C4-2B (cell line): ENCODE measurements at regions not wholly inside any gene's neighbourhood (a gene's known extent, or its start where the extent isn't known, plus 50 kb on each side); places are given as distances from the start of the nearest gene placed in this dataset.

Experiments
- H3K27ac ChIP-seq: fragments of 450-650 bp; 2 replicates; pipeline ENCODE4 v1.5.1; 2017
- ZFX ChIP-seq: fragments of 450-650 bp; IDR thresholded peaks from 2 replicates; pipeline ENCODE4 v1.6.1; 2017
- TF ChIP-seq, protein P1 (sequence below): fragments of 450-650 bp; conservative IDR thresholded peaks from 2 replicates; pipeline ENCODE4 v1.5.1; 2017; ENCODE audit warnings: mild to moderate bottlenecking

DNA sequence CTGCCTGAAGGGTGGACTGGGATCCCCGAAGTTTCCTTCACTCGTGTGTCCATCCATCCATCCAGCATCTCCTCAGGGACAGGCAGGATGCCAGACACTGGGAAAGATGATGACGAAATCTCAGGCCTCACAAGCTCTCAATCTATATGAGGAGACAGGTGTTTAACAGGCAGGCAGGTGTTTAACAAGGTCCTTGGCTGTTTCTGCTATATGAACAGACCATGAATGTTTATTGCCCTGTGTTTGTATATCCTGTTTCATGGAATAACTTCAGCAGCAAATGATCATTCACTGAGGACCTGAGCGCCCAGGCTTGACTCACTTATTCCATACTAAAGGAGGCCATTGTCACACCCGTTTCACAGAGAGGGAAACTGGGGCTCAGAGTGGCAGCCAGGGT lies 685.8 kb upstream of the HS6ST1 start:
- no peak for TF ChIP-seq ZFX
- TF ChIP-seq, protein P1, sequence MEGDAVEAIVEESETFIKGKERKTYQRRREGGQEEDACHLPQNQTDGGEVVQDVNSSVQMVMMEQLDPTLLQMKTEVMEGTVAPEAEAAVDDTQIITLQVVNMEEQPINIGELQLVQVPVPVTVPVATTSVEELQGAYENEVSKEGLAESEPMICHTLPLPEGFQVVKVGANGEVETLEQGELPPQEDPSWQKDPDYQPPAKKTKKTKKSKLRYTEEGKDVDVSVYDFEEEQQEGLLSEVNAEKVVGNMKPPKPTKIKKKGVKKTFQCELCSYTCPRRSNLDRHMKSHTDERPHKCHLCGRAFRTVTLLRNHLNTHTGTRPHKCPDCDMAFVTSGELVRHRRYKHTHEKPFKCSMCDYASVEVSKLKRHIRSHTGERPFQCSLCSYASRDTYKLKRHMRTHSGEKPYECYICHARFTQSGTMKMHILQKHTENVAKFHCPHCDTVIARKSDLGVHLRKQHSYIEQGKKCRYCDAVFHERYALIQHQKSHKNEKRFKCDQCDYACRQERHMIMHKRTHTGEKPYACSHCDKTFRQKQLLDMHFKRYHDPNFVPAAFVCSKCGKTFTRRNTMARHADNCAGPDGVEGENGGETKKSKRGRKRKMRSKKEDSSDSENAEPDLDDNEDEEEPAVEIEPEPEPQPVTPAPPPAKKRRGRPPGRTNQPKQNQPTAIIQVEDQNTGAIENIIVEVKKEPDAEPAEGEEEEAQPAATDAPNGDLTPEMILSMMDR, result no peak
- no peak overlapping the region for H3K27ac ChIP-seq

DNA sequence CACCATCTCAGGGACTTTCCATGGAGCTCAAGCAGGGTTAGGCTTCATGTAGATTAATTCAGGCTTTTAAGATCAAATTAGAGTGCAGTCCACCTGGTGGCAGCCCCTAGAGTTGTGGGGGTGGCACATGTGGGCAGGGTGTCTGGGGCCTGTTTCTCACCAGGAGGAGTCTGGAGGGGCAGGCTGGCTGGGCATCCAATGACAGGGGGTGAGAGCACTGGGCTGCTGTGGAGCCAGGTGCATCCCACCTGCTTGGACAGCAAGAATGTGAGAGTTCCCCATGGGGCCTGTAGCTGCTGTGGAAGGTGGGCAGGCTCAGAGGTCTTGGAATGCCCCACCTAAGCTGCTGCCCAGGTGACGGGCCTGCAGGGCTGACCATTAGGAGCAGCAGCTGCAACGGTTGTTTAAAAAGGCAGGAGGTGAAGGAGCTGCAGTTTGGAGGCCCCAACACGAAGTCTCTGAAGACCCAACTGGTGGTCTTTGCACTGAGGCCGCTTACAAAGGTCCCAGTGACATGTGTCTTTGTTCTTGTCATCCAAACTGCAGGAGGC lies 686.3 kb upstream of the HS6ST1 start:
- TF ChIP-seq, protein P1, result no peak
- no peak for TF ChIP-seq ZFX
- no peak overlapping the region for H3K27ac ChIP-seq

DNA sequence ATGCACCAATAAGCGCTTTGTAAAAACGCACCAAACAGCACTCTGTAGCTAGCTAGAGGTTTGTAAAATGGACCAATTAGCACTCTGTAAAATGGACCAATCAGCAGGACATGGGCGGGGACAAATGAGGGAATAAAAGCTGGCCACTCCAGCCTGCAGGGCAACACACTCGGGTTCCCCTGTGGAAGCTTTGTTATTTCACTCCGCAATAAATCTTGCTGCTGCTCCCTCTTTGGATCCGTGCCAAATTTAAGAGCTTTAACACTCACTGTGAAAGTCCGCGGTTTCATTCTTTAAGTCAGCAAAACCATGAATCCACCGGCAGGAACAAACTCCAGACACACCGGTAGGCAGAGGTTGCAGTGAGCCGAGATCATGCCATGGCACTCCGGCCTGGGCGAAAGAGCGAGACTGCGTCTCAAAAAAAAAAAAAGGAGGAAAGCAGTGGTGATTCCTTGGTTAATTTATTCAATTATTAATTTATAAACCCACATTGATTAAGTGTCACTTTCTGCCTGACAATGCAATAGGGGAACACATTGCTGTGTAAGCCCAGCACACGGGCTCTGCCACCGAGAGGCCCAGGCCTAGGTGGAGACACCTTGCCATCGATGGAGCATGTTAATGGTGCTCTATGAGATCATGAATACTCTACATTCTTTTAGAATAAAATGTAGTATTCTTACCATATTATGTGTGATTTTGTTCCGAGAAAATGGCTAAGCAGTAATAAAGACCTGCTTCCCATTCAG lies 687.6 kb upstream of the HS6ST1 start:
- TF ChIP-seq, protein P1, result no peak
- no peak for TF ChIP-seq ZFX
- H3K27ac ChIP-seq, result no peak overlapping the region

- no peak overlapping the region for H3K27ac ChIP-seq
- no peak for TF ChIP-seq ZFX
- TF ChIP-seq, protein P1, result no peak
These were observed 688.2 kb upstream of the HS6ST1 start for GRCh38 chr2:129006901-129007300.

- TF ChIP-seq, protein P1, result no peak
- TF ChIP-seq ZFX, result no peak
- no peak overlapping the region for H3K27ac ChIP-seq
These were observed 689.6 kb upstream of the HS6ST1 start for GRCh38 chr2:129008055-129008880.

DNA sequence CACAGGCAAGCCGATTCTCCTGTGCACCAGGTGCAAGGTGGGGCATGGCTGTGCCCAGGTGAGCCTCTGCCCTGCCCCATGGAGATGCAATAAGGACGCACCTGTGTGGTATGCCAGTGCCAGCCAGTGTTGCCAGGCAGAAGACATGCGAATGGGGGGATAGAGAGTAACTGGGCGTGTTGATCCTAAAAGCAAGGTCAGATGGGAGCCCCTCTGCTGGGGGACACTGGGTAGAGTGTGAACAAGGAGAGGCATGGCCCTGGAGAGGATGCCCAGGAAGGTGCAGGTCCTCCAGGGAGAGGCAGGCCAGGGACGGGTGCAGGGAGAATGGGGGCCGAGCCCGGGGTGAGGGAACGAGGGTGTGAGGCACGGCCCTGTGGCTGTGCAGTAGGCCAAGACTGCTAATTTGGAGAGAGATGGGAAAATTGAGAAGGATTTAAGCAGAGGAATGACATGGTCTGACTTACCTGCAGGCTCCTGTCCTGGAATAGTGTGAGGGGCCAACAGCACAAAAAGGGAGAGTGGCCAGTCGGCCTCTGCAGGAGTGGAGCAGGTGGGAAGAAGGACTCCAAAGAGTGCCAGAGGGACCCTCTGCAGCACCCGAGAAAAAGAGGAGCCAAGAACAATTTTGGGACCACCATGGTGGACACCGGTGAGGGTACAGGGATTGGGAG lies 690.4 kb upstream of the HS6ST1 start:
- no peak overlapping the region for H3K27ac ChIP-seq
- TF ChIP-seq, protein P1, result no peak
- TF ChIP-seq ZFX, result no peak
